Panc1 (cell line): ENCODE measurements at regions not wholly inside any gene's neighbourhood (a gene's known extent, or its start where the extent isn't known, plus 50 kb on each side); places are given as distances from the start of the nearest gene placed in this dataset.

Source experiments
- ATAC-seq: fragments of 200-7000 bp; cut with Tn5 transposase; 2 replicates; pipeline ENCODE4 v1.9.1; 2020; ENCODE audit warnings: mild to moderate bottlenecking, moderate library complexity
- BruUV-seq: library from RNA; stranded (reverse); fragments of 400-500 nt; replicated peaks from 2 replicates; lab custom pipeline; 2021; lab: Mats Ljungman, UMichigan
- CTCF ChIA-PET: fragments of 300-600 bp; sonication (Branson Sonifier 250); formaldehyde crosslinking; loops from one replicate; lab custom pipeline; 2022; ENCODE audit warnings: antibody characterized with exemption; lab: Charles Lee
- POLR2A ChIA-PET: fragments of 300-600 bp; sonication (Branson Sonifier 250); formaldehyde crosslinking; loops from one replicate; lab custom pipeline; 2022; ENCODE audit warnings: antibody characterized with exemption; lab: Charles Lee
- DNase-seq: peaks from one replicate; pipeline ENCODE4 v3.0.0-alpha.2; 2010; ENCODE audit warnings: low read depth, low spot score
- H3K27ac ChIP-seq: 2 replicates; pipeline ENCODE4 v1.5.1; 2011; ENCODE audit warnings: mild to moderate bottlenecking, low read length, inconsistent platforms
- H3K27me3 ChIP-seq: fragments of 200-500 bp; sonication (Bioruptor generic); 2 replicates; pipeline ENCODE4 v1.6.0; 2014; ENCODE audit warnings: low read length, inconsistent platforms; ENCODE audit not compliant: control insufficient read depth, insufficient read depth
- H3K36me3 ChIP-seq: fragments of 200-500 bp; sonication (Bioruptor generic); 2 replicates; pipeline ENCODE4 v1.5.1; 2014; ENCODE audit warnings: inconsistent platforms, mild to moderate bottlenecking, low read length, moderate library complexity; ENCODE audit not compliant: control insufficient read depth, insufficient read depth
- H3K4me1 ChIP-seq: 2 replicates; pipeline ENCODE4 v1.5.1; 2011; ENCODE audit warnings: inconsistent platforms, mild to moderate bottlenecking, low read length, moderate library complexity; ENCODE audit not compliant: control insufficient read depth, insufficient read depth
- H3K4me3 ChIP-seq, 2 experiments: 2 replicates each; pipeline ENCODE4 v1.5.1; 2011 to 2012; ENCODE audit warnings: low read depth in 2 of 2, low read length in 2 of 2, mild to moderate bottlenecking in 2 of 2, inconsistent platforms in 1 of 2, moderate library complexity in 1 of 2
- H3K9me3 ChIP-seq: fragments of 200-500 bp; sonication (Bioruptor generic); 2 replicates; pipeline ENCODE4 v1.5.1; 2014; ENCODE audit warnings: low read depth, mild to moderate bottlenecking, inconsistent platforms, low read length, moderate library complexity; ENCODE audit not compliant: control insufficient read depth, insufficient read depth
- POLR2AphosphoS5 ChIP-seq: IDR thresholded peaks from 2 replicates; pipeline ENCODE4 v1.6.1; 2012; ENCODE audit warnings: mild to moderate bottlenecking, low read depth, low read length, moderate library complexity
- SIN3A ChIP-seq: IDR thresholded peaks from 2 replicates; pipeline ENCODE4 v1.6.1; 2012; ENCODE audit warnings: low read depth, mild to moderate bottlenecking, low read length, moderate library complexity, borderline replicate concordance; ENCODE audit not compliant: insufficient read depth
- TCF7L2 ChIP-seq: IDR thresholded peaks from 2 replicates; pipeline ENCODE4 v1.6.1; 2011; ENCODE audit warnings: mild to moderate bottlenecking, low read depth, low read length, inconsistent platforms
- in situ Hi-C: cut with HindIII; loops from 2 replicates; pipeline ENCODE4 v1.10.0; 2016; ENCODE audit warnings: low sequenced_read_pairs, low pct_unique_long_range_greater_than_20kb
- intact Hi-C: fragments of 100-400 bp; cut with micrococcal nuclease; formaldehyde crosslinking; loops from one replicate; pipeline ENCODE4 v1.10.0; 2022; ENCODE audit not compliant: unreplicated experiment
- TF ChIP-seq, protein P1 (sequence below): fragments of 450-650 bp; IDR thresholded peaks from 2 replicates; pipeline ENCODE4 v1.5.1; 2017; ENCODE audit warnings: mild to moderate bottlenecking
- TF ChIP-seq, protein P2 (sequence below), 2 experiments: IDR thresholded peaks; 2 replicates each; pipeline ENCODE4 v1.6.1; 2011 to 2012; ENCODE audit warnings: low read depth in 2 of 2, control low read depth in 1 of 2, low read length in 1 of 2, mild to moderate bottlenecking in 1 of 2, moderate library complexity in 1 of 2; ENCODE audit not compliant: insufficient read depth in 1 of 2

DNA sequence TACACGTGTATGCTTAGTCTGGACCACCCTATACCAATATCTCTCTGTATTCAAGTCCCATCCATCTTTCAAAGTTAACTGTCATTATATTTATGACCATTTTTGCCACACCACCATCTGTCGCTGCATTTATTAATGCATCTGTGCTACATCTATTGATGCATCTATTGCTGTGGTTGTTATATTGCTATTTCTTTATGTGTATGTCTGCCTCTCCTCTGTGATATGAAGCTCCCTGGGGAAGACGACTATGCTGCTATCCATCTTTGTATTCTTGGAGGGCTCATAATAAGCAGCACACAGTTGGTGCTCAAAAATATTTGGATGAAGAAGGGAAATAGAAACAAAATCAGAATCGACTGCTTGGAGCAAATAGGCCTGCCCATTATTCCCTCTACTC, 357.6 kb downstream of the RPS29 start:
- CTCF ChIA-PET = no interaction called here

DNA sequence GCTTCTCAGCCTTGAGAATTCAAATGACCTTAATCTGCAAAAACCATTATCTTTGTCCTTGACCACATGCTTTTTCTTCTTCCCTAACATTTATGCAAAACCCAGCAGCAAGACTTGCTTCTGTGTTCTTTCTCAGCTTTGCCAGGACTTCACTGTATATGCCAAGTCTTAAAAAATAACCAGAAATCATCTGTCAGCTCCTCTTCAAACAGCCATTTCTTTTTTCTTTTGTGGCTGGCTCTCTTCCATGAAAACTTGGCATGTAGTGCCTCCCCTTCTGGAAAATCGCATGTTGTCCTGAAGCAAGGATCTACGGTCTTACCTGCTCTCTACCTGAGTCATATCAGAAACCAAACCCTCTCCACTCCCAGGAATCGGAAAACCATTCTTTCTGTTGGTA, 364.9 kb downstream of the RPS29 start:
- TF ChIP-seq POLR2AphosphoS5 (no peak), TCF7L2 (no peak), SIN3A (no peak)
- TF ChIP-seq, protein P1, sequence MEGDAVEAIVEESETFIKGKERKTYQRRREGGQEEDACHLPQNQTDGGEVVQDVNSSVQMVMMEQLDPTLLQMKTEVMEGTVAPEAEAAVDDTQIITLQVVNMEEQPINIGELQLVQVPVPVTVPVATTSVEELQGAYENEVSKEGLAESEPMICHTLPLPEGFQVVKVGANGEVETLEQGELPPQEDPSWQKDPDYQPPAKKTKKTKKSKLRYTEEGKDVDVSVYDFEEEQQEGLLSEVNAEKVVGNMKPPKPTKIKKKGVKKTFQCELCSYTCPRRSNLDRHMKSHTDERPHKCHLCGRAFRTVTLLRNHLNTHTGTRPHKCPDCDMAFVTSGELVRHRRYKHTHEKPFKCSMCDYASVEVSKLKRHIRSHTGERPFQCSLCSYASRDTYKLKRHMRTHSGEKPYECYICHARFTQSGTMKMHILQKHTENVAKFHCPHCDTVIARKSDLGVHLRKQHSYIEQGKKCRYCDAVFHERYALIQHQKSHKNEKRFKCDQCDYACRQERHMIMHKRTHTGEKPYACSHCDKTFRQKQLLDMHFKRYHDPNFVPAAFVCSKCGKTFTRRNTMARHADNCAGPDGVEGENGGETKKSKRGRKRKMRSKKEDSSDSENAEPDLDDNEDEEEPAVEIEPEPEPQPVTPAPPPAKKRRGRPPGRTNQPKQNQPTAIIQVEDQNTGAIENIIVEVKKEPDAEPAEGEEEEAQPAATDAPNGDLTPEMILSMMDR = no peak
- TF ChIP-seq, protein P2, sequence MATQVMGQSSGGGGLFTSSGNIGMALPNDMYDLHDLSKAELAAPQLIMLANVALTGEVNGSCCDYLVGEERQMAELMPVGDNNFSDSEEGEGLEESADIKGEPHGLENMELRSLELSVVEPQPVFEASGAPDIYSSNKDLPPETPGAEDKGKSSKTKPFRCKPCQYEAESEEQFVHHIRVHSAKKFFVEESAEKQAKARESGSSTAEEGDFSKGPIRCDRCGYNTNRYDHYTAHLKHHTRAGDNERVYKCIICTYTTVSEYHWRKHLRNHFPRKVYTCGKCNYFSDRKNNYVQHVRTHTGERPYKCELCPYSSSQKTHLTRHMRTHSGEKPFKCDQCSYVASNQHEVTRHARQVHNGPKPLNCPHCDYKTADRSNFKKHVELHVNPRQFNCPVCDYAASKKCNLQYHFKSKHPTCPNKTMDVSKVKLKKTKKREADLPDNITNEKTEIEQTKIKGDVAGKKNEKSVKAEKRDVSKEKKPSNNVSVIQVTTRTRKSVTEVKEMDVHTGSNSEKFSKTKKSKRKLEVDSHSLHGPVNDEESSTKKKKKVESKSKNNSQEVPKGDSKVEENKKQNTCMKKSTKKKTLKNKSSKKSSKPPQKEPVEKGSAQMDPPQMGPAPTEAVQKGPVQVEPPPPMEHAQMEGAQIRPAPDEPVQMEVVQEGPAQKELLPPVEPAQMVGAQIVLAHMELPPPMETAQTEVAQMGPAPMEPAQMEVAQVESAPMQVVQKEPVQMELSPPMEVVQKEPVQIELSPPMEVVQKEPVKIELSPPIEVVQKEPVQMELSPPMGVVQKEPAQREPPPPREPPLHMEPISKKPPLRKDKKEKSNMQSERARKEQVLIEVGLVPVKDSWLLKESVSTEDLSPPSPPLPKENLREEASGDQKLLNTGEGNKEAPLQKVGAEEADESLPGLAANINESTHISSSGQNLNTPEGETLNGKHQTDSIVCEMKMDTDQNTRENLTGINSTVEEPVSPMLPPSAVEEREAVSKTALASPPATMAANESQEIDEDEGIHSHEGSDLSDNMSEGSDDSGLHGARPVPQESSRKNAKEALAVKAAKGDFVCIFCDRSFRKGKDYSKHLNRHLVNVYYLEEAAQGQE (IDR thresholded peaks at IDR 0.05; ENCODE audit: insufficient read depth in 1 of 2, low read depth in 2 of 2, low read length in 1 of 2) = no peak
- intact Hi-C loops (no loop called here), in situ Hi-C loops (no loop called here)
- POLR2A ChIA-PET = no interaction called here
- no peaks in the 10 kb centered on the region for H3K36me3 ChIP-seq
- ATAC-seq (no peak), DNase-seq (no peak)
- no peak overlapping the region for H3K4me3 ChIP-seq
- BruUV-seq = no TSS peak
- no peaks in the 10 kb centered on the region for H3K4me1 ChIP-seq
- H3K27ac ChIP-seq = no peak overlapping the region
- CTCF ChIA-PET = no interaction called here
- H3K9me3 ChIP-seq = no peaks in the 10 kb centered on the region
- no peaks in the 10 kb centered on the region; the same call in 1 of the 2 replicates for H3K27me3 ChIP-seq

More for the DNA sequence above, 357.6 kb downstream of the RPS29 start:
- no TSS peak for BruUV-seq
- TF ChIP-seq TCF7L2 (no peak), SIN3A (no peak), POLR2AphosphoS5 (no peak)
- TF ChIP-seq, protein P1 = no peak
- TF ChIP-seq, protein P2 (IDR thresholded peaks at IDR 0.05; ENCODE audit: insufficient read depth in 1 of 2, low read depth in 2 of 2, low read length in 1 of 2) = no peak
- intact Hi-C loops (no loop called here), in situ Hi-C loops (no loop called here)
- Histone ChIP-seq H3K4me1 (no peaks in the 10 kb centered on the region), H3K4me3 (no peak overlapping the region), H3K27ac (no peak overlapping the region), H3K9me3 (no peaks in the 10 kb centered on the region), H3K36me3 (no peaks in the 10 kb centered on the region), H3K27me3 (no peaks in the 10 kb centered on the region)
- POLR2A ChIA-PET = no interaction called here
- DNase-seq = no peak
- no peak for ATAC-seq
